Stimulated activated CD4-positive, alpha-beta T cell treated with anti-CD3 and anti-CD28 coated beads, Interleukin-2, amount 100 ng/mL, for 24 hours (primary cell): ENCODE measurements at regions not wholly inside any gene's neighbourhood (a gene's known extent, or its start where the extent isn't known, plus 50 kb on each side); places are given as distances from the start of the nearest gene placed in this dataset.

ENCODE experiments used
- DNase-seq, 2 donors: peaks; one replicate each; pipeline ENCODE4 v3.0.0-alpha.2; 2020

- no peak for DNase-seq
Measured at GRCh38 chr1:207971331-207972219, 60.6 kb upstream of the CD34 start.

- DNase-seq: no peak
Measured at GRCh38 chr1:207970329-207971233, 59.7 kb upstream of the CD34 start.

- DNase-seq: no peak
Measured at GRCh38 chr1:207969528-207969927, 58.6 kb upstream of the CD34 start.

GRCh38 chr1:207968521-207969009 lies 57.6 kb upstream of the CD34 start:
- no peak for DNase-seq

GRCh38 chr1:207967703-207968102 lies 56.8 kb upstream of the CD34 start:
- DNase-seq: no peak

GRCh38 chr1:207966521-207966920 lies 55.6 kb upstream of the CD34 start:
- no peak for DNase-seq

GRCh38 chr1:207965392-207966387 lies 54.8 kb upstream of the CD34 start:
- no peak for DNase-seq

- no peak for DNase-seq
Measured at GRCh38 chr1:207964195-207964966, 53.5 kb upstream of the CD34 start.

- DNase-seq: peak; percentile 85 to 88
Measured at GRCh38 chr1:207963427-207964194, 52.7 kb upstream of the CD34 start.

- peak; percentile 29 to 41 for DNase-seq
Measured at GRCh38 chr1:207962716-207963426, 51.9 kb upstream of the CD34 start.
